ENCODE measurements at regions not wholly inside any gene's neighbourhood (a gene's known extent, or its start where the extent isn't known, plus 50 kb on each side); places are given as distances from the start of the nearest gene placed in this dataset.
A peak's percentile ranks its signal among the peaks of the same experiment; 100 is the strongest.
"Not testable (repeated sequence)": the region's sequence is repeated elsewhere in the genome, so short reads cannot be mapped to it uniquely, and the experiment has no call there.

- DNase-seq (ENCODE audit: low read depth in 2 of 2): not testable (repeated sequence)
Measured at GRCh38 chr2:89148256-89148655, 456.8 kb downstream of the RPIA start.

GRCh38 chr2:89151699-89152098, 460.2 kb downstream of the RPIA start:
- DNase-seq (ENCODE audit: low read depth in 2 of 2): not testable (repeated sequence)

GRCh38 chr2:89152501-89152900, 461.0 kb downstream of the RPIA start:
- DNase-seq (ENCODE audit: low read depth in 2 of 2): not testable (repeated sequence)

GRCh38 chr2:89153210-89153609, 461.7 kb downstream of the RPIA start:
- not testable (repeated sequence) for DNase-seq (ENCODE audit: low read depth in 2 of 2)

- not testable (repeated sequence) for DNase-seq (ENCODE audit: low read depth in 2 of 2)
Measured at GRCh38 chr2:89154247-89154682, 462.8 kb downstream of the RPIA start.

GRCh38 chr2:89160306-89160705, 468.8 kb downstream of the RPIA start:
- not testable (repeated sequence) for DNase-seq (ENCODE audit: low read depth in 2 of 2)

- DNase-seq (ENCODE audit: low read depth in 2 of 2): not testable (repeated sequence)
Measured at GRCh38 chr2:89161626-89162025, 470.2 kb downstream of the RPIA start.

GRCh38 chr2:89170506-89171173, 479.2 kb downstream of the RPIA start:
- not testable (repeated sequence) for DNase-seq (ENCODE audit: low read depth in 2 of 2)

- not testable (repeated sequence) for DNase-seq (ENCODE audit: low read depth in 2 of 2)
Measured at GRCh38 chr2:89171174-89171519, 479.7 kb downstream of the RPIA start.

- DNase-seq (ENCODE audit: low read depth in 2 of 2): not testable (repeated sequence)
Measured at GRCh38 chr2:89177004-89177403, 485.5 kb downstream of the RPIA start.

GRCh38 chr2:89182221-89182620, 490.7 kb downstream of the RPIA start:
- DNase-seq (ENCODE audit: low read depth in 2 of 2): not testable (repeated sequence)

- not testable (repeated sequence) for DNase-seq (ENCODE audit: low read depth in 2 of 2)
Measured at GRCh38 chr2:89184746-89185145, 493.3 kb downstream of the RPIA start.

- DNase-seq (ENCODE audit: low read depth in 2 of 2): not testable (repeated sequence)
Measured at GRCh38 chr2:89195636-89196251, 504.3 kb downstream of the RPIA start.

GRCh38 chr2:89196719-89197118, 505.2 kb downstream of the RPIA start:
- DNase-seq (ENCODE audit: low read depth in 2 of 2): not testable (repeated sequence)

- DNase-seq (ENCODE audit: low read depth in 2 of 2): not testable (repeated sequence)
Measured at GRCh38 chr2:89198026-89198425, 506.6 kb downstream of the RPIA start.

- DNase-seq (ENCODE audit: low read depth in 2 of 2): not testable (repeated sequence)
Measured at GRCh38 chr2:89199453-89200246, 508.2 kb downstream of the RPIA start.

- DNase-seq (ENCODE audit: low read depth in 2 of 2): not testable (repeated sequence)
Measured at GRCh38 chr2:89200247-89200527, 508.7 kb downstream of the RPIA start.

- not testable (repeated sequence) for DNase-seq (ENCODE audit: low read depth in 2 of 2)
Measured at GRCh38 chr2:89202518-89202917, 511.0 kb downstream of the RPIA start.

GRCh38 chr2:89205153-89205552, 513.7 kb downstream of the RPIA start:
- peak; percentile 2 to 3 for DNase-seq (ENCODE audit: low read depth in 2 of 2)

- DNase-seq (ENCODE audit: low read depth in 2 of 2): not testable (repeated sequence)
Measured at GRCh38 chr2:89208144-89208932, 516.9 kb downstream of the RPIA start.

GRCh38 chr2:89213151-89213550, 521.7 kb downstream of the RPIA start:
- not testable (repeated sequence) for DNase-seq (ENCODE audit: low read depth in 2 of 2)

- not testable (repeated sequence) for DNase-seq (ENCODE audit: low read depth in 2 of 2)
Measured at GRCh38 chr2:89213811-89214210, 522.3 kb downstream of the RPIA start.
